K562 (cell line): ENCODE measurements at regions not wholly inside any gene's neighbourhood (a gene's known extent, or its start where the extent isn't known, plus 50 kb on each side); places are given as distances from the start of the nearest gene placed in this dataset.

Source experiments
- CBX8 ChIP-seq: fragments of 200-600 bp; sonication (generic); IDR thresholded peaks from 2 replicates; pipeline ENCODE4 v1.6.1; 2012; ENCODE audit warnings: borderline replicate concordance, mixed run types, low read depth, mild to moderate bottlenecking, moderate library complexity, mixed read lengths, low read length, control low read depth, inconsistent platforms; ENCODE audit not compliant: poor library complexity, severe bottlenecking; ENCODE audit errors: extremely low read depth
- CC2D1A ChIP-seq: fragments of 450-650 bp; IDR thresholded peaks from 2 replicates; pipeline ENCODE4 v1.6.1; 2017; ENCODE audit warnings: mild to moderate bottlenecking
- HMG20A ChIP-seq: fragments of 450-650 bp; formaldehyde crosslinking; conservative IDR thresholded peaks from 2 replicates; pipeline ENCODE4 v1.4.0; 2020; ENCODE audit warnings: mild to moderate bottlenecking, mixed read lengths
- HMGN3 ChIP-seq: IDR thresholded peaks from 2 replicates; pipeline ENCODE4 v1.6.1; 2011; ENCODE audit warnings: borderline replicate concordance, low read depth, mild to moderate bottlenecking, mixed read lengths, low read length; ENCODE audit not compliant: insufficient read length; ENCODE audit errors: extremely low read depth
- HNRNPL ChIP-seq: fragments of 200-400 bp; formaldehyde crosslinking; IDR thresholded peaks from 2 replicates; pipeline ENCODE4 v1.6.1; 2017; ENCODE audit warnings: low read depth, mild to moderate bottlenecking, low read length
- KAT2B ChIP-seq: IDR thresholded peaks from one replicate; pipeline ENCODE4 v1.6.1; 2012; ENCODE audit warnings: low read depth, mild to moderate bottlenecking, control low read depth, inconsistent platforms, low read length, moderate library complexity
- KAT7 ChIP-seq: sonication (generic); formaldehyde crosslinking; IDR thresholded peaks from 2 replicates; pipeline ENCODE4 v1.8.0; 2022; ENCODE audit warnings: missing genetic modification reagents, mild to moderate bottlenecking, borderline replicate concordance
- MAFG ChIP-seq: fragments of 450-650 bp; conservative IDR thresholded peaks from 2 replicates; pipeline ENCODE4 v1.6.1; 2016; ENCODE audit warnings: missing genetic modification characterization, missing compliant biosample characterization
- MTA1 ChIP-seq: fragments of 450-650 bp; IDR thresholded peaks from 2 replicates; pipeline ENCODE4 v1.6.1; 2017; ENCODE audit warnings: borderline replicate concordance
- MXI1 ChIP-seq: IDR thresholded peaks from 2 replicates; pipeline ENCODE4 v1.6.1; 2011; ENCODE audit warnings: low read depth, mild to moderate bottlenecking, improper control_type of control experiment, low read length
- NFYB ChIP-seq: IDR thresholded peaks from 2 replicates; pipeline ENCODE4 v1.6.1; 2011; ENCODE audit warnings: mild to moderate bottlenecking, moderate library complexity; ENCODE audit not compliant: insufficient read length; ENCODE audit errors: extremely low read depth
- PRDM10 ChIP-seq: fragments of 450-650 bp; IDR thresholded peaks from 2 replicates; pipeline ENCODE4 v1.6.1; 2018; ENCODE audit not compliant: partially characterized antibody
- RAD21 ChIP-seq, 2 experiments: fragments of 250-450 bp in 1 of 2; fragments of 450-650 bp in 1 of 2; sonication (Bioruptor Pico) in 1 of 2; formaldehyde crosslinking in 1 of 2; IDR thresholded peaks in 1 of 2; conservative IDR thresholded peaks in 1 of 2; 2 replicates each; pipeline versions ENCODE4 v1.4.0 to v1.8.0; 2020 to 2022; ENCODE audit warnings: mild to moderate bottlenecking in 2 of 2, moderate library complexity in 1 of 2
- SIN3A ChIP-seq, 2 experiments: fragments of 150-350 bp in 1 of 2; IDR thresholded peaks; 2 replicates each; pipeline ENCODE4 v1.6.1; 2011 to 2016; ENCODE audit warnings: borderline replicate concordance in 2 of 2, low read depth in 2 of 2, low read length in 2 of 2, mild to moderate bottlenecking in 2 of 2, moderate library complexity in 2 of 2; ENCODE audit not compliant: control insufficient read depth in 1 of 2
- SMC3 ChIP-seq: conservative IDR thresholded peaks from 2 replicates; pipeline ENCODE4 v1.6.1; 2011; ENCODE audit warnings: low read depth, low read length, improper control_type of control experiment; ENCODE audit not compliant: insufficient read depth
- STAT5A ChIP-seq: IDR thresholded peaks from 2 replicates; pipeline ENCODE4 v1.6.1; 2012; ENCODE audit warnings: low read length, inconsistent platforms, borderline replicate concordance
- TBP ChIP-seq: optimal IDR thresholded peaks from 2 replicates; pipeline ENCODE3; 2011; ENCODE audit warnings: low read depth, low read length, improper control_type of control experiment
- TCF3 ChIP-seq: sonication (generic); formaldehyde crosslinking; IDR thresholded peaks from 2 replicates; pipeline ENCODE4 v1.4.0; 2020; ENCODE audit warnings: mild to moderate bottlenecking, missing genetic modification reagents
- ZBTB5 ChIP-seq: fragments of 450-650 bp; IDR thresholded peaks from 2 replicates; pipeline ENCODE4 v1.6.1; 2017; ENCODE audit warnings: antibody characterized with exemption
- ZNF140 ChIP-seq: fragments of 250-450 bp; sonication (Bioruptor Pico); IDR thresholded peaks from 2 replicates; pipeline ENCODE4 v1.8.0; 2021; ENCODE audit warnings: moderate library complexity, mild to moderate bottlenecking, inconsistent platforms
- ZNF316 ChIP-seq: fragments of 450-650 bp; IDR thresholded peaks from 2 replicates; pipeline ENCODE4 v1.6.1; 2016
- ZNF764 ChIP-seq: fragments of 250-450 bp; sonication (Bioruptor Pico); IDR thresholded peaks from 2 replicates; pipeline ENCODE4 v1.4.0; 2020; ENCODE audit warnings: low read depth, mild to moderate bottlenecking, moderate library complexity
- ZNF780A ChIP-seq: fragments of 250-450 bp; sonication (Bioruptor Pico); IDR thresholded peaks from 2 replicates; pipeline ENCODE4 v1.5.0; 2021; ENCODE audit warnings: mild to moderate bottlenecking
- ZNF785 ChIP-seq: fragments of 250-450 bp; sonication (Bioruptor Pico); IDR thresholded peaks from 2 replicates; pipeline ENCODE4 v1.4.0; 2020; ENCODE audit warnings: mild to moderate bottlenecking

- TF ChIP-seq CBX8 (no peak), KAT7 (CRISPR knock-in tag) (no peak), ZNF764 (CRISPR knock-in tag) (no peak), STAT5A (no peak; the same call in 1 of the 2 replicates), HMG20A (CRISPR knock-in tag) (no peak), HNRNPL (no peak), NFYB (no peak), TCF3 (CRISPR knock-in tag) (peak; percentile 65), ZNF140 (CRISPR knock-in tag) (no peak), TBP (peak; percentile 54), KAT2B (no peak), MXI1 (no peak), SIN3A (IDR thresholded peaks at IDR 0.05; ENCODE audit: borderline replicate concordance in 2 of 2, control insufficient read depth in 1 of 2, low read depth in 2 of 2, low read length in 2 of 2) (no peak), RAD21 (CRISPR knock-in tag; conservative IDR thresholded peaks at IDR 0.05 in 1 of 2, IDR thresholded peaks at IDR 0.05 in 1 of 2) (peak in 1 of 2 experiments; percentile 20; a peak in 1 of 4 replicates), ZBTB5 (no peak), HMGN3 (no peak), ZNF316 (no peak; the same call in 1 of the 2 replicates), ZNF780A (CRISPR knock-in tag) (no peak), MAFG (tag) (0 out of 2 replicates have a peak, but pooled peaks have one; percentile 17), MTA1 (no peak), ZNF785 (CRISPR knock-in tag) (no peak), CC2D1A (no peak), PRDM10 (peak; percentile 66), SMC3 (no peak)
Measured at GRCh38 chr3:193885832-193886231, 250.1 kb upstream of the HES1 start (continued).
